ENCODE measurements at regions not wholly inside any gene's neighbourhood (a gene's known extent, or its start where the extent isn't known, plus 50 kb on each side); places are given as distances from the start of the nearest gene placed in this dataset.

- Histone ChIP-seq H4K91ac (ENCODE audit: insufficient read depth, low read depth, low read length) (no peak overlapping the region), H3K36me3 (ENCODE audit: control insufficient read depth, insufficient read depth, low read length) (no peaks in the 10 kb centered on the region), H3K18ac (ENCODE audit: low read depth, low read length) (no peak overlapping the region), H3K79me1 (ENCODE audit: low read depth in 1 of 2, low read length in 2 of 2) (no peaks in the 10 kb centered on the region), H2BK20ac (ENCODE audit: low read depth, low read length) (no peak overlapping the region), H3K23ac (ENCODE audit: low read depth, low read length) (no peak overlapping the region), H2BK15ac (ENCODE audit: low read depth, low read length) (no peak overlapping the region), H3K56ac (ENCODE audit: extremely low read depth, insufficient read depth, low read length) (no peak overlapping the region), H2BK120ac (ENCODE audit: low read depth, low read length) (no peak overlapping the region), H4K20me1 (ENCODE audit: insufficient read depth, low read length) (no peaks in the 10 kb centered on the region), H2AFZ (replicated peaks; ENCODE audit: low read length, poor library complexity) (no peak overlapping the region), H3K9me3 (ENCODE audit: control insufficient read depth, insufficient read depth, low read length) (peaks cover 6% of the 10 kb centered on the region), H2BK5ac (ENCODE audit: low read depth, low read length, poor library complexity, severe bottlenecking) (no peak overlapping the region), H3K27ac (ENCODE audit: insufficient read depth, low read length) (no peak overlapping the region), H2AK5ac (ENCODE audit: low read depth, low read length) (no peak overlapping the region), H3K4ac (ENCODE audit: low read depth, low read length) (no peak overlapping the region), H4K8ac (ENCODE audit: low read depth in 2 of 2, low read length in 2 of 2) (no peak overlapping the region), H3K4me1 (ENCODE audit: control insufficient read depth, insufficient read depth, low read length) (no peaks in the 10 kb centered on the region), H3K27me3 (ENCODE audit: control insufficient read depth, insufficient read depth, low read length) (no peaks in the 10 kb centered on the region), H2AK9ac (replicated peaks; ENCODE audit: low read depth, low read length, poor library complexity) (no peak overlapping the region), H3K9me1 (ENCODE audit: insufficient read depth, low read length) (no peaks in the 10 kb centered on the region), H3K4me3 (ENCODE audit: insufficient read depth, low read depth, low read length) (no peak overlapping the region), H4K5ac (ENCODE audit: low read depth, low read length) (no peak overlapping the region), H3K9ac (ENCODE audit: low read depth, low read length) (no peak overlapping the region), H3K14ac (replicated peaks; ENCODE audit: low read depth, low read length) (no peak overlapping the region), H3K4me2 (ENCODE audit: low read depth, low read length) (no peak overlapping the region)
- TF ChIP-seq MAFK (IDR thresholded peaks at IDR 0.05; ENCODE audit: low read depth, low read length) (no peak), RCOR1 (IDR thresholded peaks at IDR 0.05; ENCODE audit: insufficient replicate concordance, low read length) (no peak), ELK1 (IDR thresholded peaks at IDR 0.05; ENCODE audit: borderline replicate concordance, low read depth, low read length) (no peak), FOS (IDR thresholded peaks at IDR 0.05; ENCODE audit: low read depth, low read length) (no peak), CTCF (conservative IDR thresholded peaks at IDR 0.05; ENCODE audit: low read depth, low read length) (no peak), NFE2L2 (IDR thresholded peaks at IDR 0.05; ENCODE audit: low read depth, low read length) (no peak), POLR2A (IDR thresholded peaks at IDR 0.05; ENCODE audit: low read depth, low read length) (no peak), RAD21 (IDR thresholded peaks at IDR 0.05; ENCODE audit: low read length) (no peak), RFX5 (IDR thresholded peaks at IDR 0.05; ENCODE audit: low read depth, low read length) (no peak), MAZ (IDR thresholded peaks at IDR 0.05; ENCODE audit: borderline replicate concordance, low read depth, low read length) (no peak), CEBPB (IDR thresholded peaks at IDR 0.05; ENCODE audit: low read depth, low read length) (no peak), BHLHE40 (IDR thresholded peaks at IDR 0.05; ENCODE audit: low read depth, low read length) (no peak), SMC3 (IDR thresholded peaks at IDR 0.05; ENCODE audit: low read depth, low read length) (no peak), CHD1 (IDR thresholded peaks at IDR 0.05; ENCODE audit: low read depth, low read length) (no peak), USF2 (IDR thresholded peaks at IDR 0.05; ENCODE audit: low read depth, low read length) (no peak), MXI1 (IDR thresholded peaks at IDR 0.05; ENCODE audit: borderline replicate concordance, low read depth, low read length) (no peak)
- BruUV-seq (replicated peaks) = no TSS peak
- ChIA-PET POLR2A (ENCODE audit: unreplicated experiment) (no interaction called here), CTCF (no interaction called here)
- in situ Hi-C loops (cut with MboI; ENCODE audit: low sequenced_read_pairs) (no loop called here), intact Hi-C loops (cut with micrococcal nuclease) (no loop called here), dilution Hi-C loops (cut with HindIII; ENCODE audit: low sequenced_read_pairs, unreplicated experiment) (no loop called here)
- no CpG with 5 or more reads among the region's 2 CpGs for WGBS, 2 experiments (ENCODE audit: extremely low coverage in 2 of 2, insufficient read length in 1 of 2)
- ATAC-seq (ENCODE audit: low read depth) (no peak), DNase-seq (no peak)
Observed at GRCh38 chr6:164331026-164331425, 916.5 kb downstream of the QKI start.

Data from IMR-90 (cell line).